ENCODE measurements at regions not wholly inside any gene's neighbourhood (a gene's known extent, or its start where the extent isn't known, plus 50 kb on each side); places are given as distances from the start of the nearest gene placed in this dataset.

GRCh38 chr6:147061252-147061651, 143.0 kb upstream of the STXBP5 start:
- FAIRE-seq = no peak
- DNase-seq (ENCODE audit: insufficient read length, low spot score) = no peak

GRCh38 chr6:147063469-147064031, 140.7 kb upstream of the STXBP5 start:
- FAIRE-seq = no peak
- peak; percentile 38 for DNase-seq (ENCODE audit: insufficient read length, low spot score)

DNA sequence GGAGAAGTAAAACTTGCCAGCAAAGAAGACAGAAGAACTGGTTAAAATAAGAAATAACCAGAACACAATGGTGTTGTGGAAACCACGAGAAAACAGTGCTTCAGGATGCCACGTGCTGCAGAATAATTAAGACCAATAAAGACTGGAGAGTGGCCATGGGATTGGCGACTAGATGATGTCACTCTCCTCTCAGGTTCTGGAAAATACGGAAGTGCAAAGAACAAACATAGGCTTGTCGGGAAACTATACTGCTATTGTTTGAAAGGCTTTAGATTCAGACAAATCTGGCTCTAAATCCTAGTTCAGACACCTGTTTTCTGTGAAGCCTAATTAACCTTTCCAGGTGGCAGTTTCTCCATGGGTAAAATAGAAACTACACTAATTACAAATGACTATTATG, 138.4 kb upstream of the STXBP5 start:
- DNase-seq (ENCODE audit: insufficient read length, low spot score) = no peak

DNA sequence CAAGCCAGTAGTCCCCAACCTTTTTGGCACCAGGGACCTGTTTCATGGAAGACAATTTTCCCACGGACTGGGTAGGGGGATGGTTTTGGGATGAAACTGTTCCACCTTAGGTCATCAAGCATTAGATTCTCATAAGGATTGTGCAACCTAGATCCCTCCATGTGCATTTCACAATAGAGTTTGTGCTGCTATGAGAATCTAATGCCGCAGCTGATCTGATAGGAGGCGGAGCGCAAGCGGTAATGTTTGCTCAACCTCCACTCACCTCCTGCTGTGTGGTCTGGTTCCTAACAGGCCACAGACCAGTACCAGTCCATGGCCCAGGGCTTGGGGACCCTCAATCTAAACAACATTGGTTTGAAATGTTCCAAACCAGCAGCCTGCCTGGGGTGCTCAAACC, 137.0 kb upstream of the STXBP5 start:
- FAIRE-seq (peak; percentile 26), DNase-seq (ENCODE audit: insufficient read length, low spot score) (no peak)

More for the DNA sequence above, 138.4 kb upstream of the STXBP5 start:
- no peak for FAIRE-seq

GRCh38 chr6:147071776-147072175, 132.4 kb upstream of the STXBP5 start:
- FAIRE-seq (no peak), DNase-seq (ENCODE audit: insufficient read length, low spot score) (no peak)

- DNase-seq (ENCODE audit: insufficient read length, low spot score) (no peak), FAIRE-seq (no peak)
Observed at GRCh38 chr6:147075381-147075780, 128.8 kb upstream of the STXBP5 start.

GRCh38 chr6:147077251-147077650, 127.0 kb upstream of the STXBP5 start:
- DNase-seq (ENCODE audit: insufficient read length, low spot score) = no peak

DNA sequence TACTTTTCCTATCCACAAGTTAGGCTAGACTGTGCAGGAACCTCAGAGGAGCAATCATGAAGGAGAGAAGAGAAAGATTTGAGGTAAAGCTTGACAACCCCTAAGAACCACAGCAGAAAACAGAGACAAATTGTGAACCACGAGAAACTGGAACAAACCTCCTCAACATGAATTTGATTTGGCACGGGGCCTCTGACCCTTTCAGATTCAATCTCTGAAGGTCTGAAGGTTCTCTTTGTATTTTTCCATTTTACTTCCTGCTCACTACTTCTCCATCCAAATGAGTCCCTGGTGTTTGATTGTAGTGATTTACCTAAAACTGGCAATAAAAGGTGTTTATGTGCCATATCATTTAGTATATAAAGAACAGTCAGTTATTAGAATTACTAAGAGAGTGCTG, 126.1 kb upstream of the STXBP5 start:
- no peak for DNase-seq (ENCODE audit: insufficient read length, low spot score)
- FAIRE-seq = no peak

More at GRCh38 chr6:147077251-147077650, 127.0 kb upstream of the STXBP5 start:
- FAIRE-seq = no peak

DNA sequence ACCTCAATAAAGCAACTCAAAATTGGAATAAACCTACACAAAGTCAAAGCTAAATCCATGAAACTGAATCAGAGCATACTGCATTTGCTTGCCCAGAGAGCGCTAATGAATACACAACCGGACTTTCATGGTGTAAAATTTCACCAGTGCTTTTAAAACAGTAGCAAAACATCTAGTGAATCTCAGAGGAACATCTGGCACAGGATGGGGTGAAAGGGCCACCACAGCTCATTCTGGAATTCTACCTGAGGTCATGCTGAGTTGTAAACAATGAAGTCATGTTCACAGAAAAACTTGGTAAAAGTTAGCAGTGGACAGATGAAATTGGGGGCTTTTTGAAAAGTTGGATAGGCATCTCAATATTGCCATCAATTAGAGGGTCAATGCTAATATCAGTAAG, 125.6 kb upstream of the STXBP5 start:
- FAIRE-seq = no peak
- DNase-seq (ENCODE audit: insufficient read length, low spot score) = no peak

DNA sequence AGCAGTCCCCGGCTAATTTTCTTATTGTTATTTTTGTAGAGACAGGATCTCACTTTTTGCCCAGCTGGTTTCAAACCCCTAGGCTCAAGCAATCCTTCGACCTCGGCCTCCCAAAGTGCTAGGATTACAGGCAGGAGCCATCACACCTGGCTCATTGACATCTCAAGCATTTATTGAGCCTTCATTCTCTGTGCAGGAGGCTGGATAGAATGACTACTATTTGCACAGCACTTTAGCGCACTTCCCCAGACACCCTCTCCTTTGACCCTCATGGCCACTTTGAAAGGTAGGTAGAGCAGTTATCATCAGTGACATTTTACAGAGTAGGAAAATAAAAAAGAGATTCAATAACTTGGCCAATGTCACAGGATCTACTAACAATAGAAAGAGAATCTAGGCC, 124.0 kb upstream of the STXBP5 start:
- DNase-seq (ENCODE audit: insufficient read length, low spot score) = no peak
- no peak for FAIRE-seq

DNA sequence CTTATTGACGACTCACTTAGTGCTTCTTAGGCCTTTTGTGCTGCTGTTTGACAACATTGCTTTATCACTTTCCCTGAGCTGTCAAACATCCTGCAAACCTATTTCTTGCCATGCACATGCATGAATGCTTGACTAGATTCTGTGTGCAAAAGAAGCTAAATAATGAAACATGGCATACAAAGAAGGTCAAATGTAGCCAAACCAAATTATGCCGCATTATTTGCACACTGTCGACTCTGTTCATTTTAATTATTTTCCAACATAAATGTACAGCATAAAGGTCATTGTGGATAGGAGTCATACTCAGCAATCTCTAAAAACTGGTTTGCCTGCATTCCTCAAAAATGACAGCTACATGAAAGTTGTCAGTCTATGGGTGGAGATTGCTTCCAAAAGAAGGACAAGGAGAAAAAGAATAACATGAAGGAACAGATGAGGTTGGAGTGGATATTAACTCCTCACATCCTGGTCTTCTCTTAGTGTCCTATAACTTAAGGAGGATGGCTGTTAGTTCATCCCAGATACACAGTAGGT, 123.1 kb upstream of the STXBP5 start:
- DNase-seq (ENCODE audit: insufficient read length, low spot score) (no peak), FAIRE-seq (no peak)

GRCh38 chr6:147087641-147088040, 116.6 kb upstream of the STXBP5 start:
- DNase-seq (ENCODE audit: insufficient read length, low spot score) = no peak
- no peak for FAIRE-seq

DNA sequence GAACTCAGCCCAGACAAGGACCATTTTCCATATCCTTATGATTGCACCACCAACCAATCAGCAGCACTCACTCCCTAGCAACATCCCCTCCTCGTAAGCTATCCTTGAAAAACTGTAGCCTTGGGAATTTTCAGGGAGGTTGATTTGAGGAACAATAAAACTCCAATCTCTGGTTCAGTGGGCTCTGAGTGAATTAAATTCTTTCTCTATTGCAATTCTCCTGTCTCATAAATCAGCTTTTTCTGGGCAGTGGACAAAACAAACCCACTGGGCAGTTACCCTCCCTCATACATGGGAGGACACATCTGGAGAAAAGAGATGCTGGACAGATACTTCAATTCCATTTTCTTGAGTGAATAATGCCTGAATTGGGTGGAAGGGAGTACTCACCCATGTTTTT, 115.4 kb upstream of the STXBP5 start:
- no peak for FAIRE-seq
- DNase-seq (ENCODE audit: insufficient read length, low spot score) = no peak

GRCh38 chr6:147095316-147095715, 108.9 kb upstream of the STXBP5 start:
- no peak for DNase-seq (ENCODE audit: insufficient read length, low spot score)
- no peak for FAIRE-seq

GRCh38 chr6:147099974-147100373, 104.2 kb upstream of the STXBP5 start:
- peak; percentile 32 for DNase-seq (ENCODE audit: insufficient read length, low spot score)
- FAIRE-seq = no peak

- no peak for FAIRE-seq
Observed at GRCh38 chr6:147103007-147103406, 101.2 kb upstream of the STXBP5 start.

GRCh38 chr6:147103694-147104093, 100.5 kb upstream of the STXBP5 start:
- DNase-seq (ENCODE audit: insufficient read length, low spot score) (no peak), FAIRE-seq (no peak)

More at GRCh38 chr6:147103007-147103406, 101.2 kb upstream of the STXBP5 start:
- no peak for DNase-seq (ENCODE audit: insufficient read length, low spot score)

DNA sequence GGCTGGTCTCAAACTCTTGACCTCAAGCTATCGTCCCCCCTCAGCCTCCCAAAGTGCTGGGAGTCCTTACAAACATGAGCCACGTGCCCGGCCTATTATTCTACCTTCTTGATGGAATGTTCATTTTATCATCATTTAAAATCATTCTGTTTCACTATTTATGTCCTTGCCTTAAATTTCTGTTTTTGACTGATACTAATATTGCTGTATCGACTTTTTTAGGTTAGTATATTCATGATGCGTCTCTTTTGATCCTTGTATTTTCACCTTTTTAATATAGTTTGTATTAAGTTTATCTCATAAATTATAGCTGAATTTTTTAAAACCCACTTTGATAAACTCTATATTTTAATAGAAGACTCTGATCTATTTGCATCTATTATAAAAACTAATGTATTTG, 98.4 kb upstream of the STXBP5 start:
- DNase-seq (ENCODE audit: insufficient read length, low spot score) (no peak), FAIRE-seq (no peak)

- no peak for FAIRE-seq
- DNase-seq (ENCODE audit: insufficient read length, low spot score) = no peak
Observed at GRCh38 chr6:147106759-147107401, 97.3 kb upstream of the STXBP5 start.

DNA sequence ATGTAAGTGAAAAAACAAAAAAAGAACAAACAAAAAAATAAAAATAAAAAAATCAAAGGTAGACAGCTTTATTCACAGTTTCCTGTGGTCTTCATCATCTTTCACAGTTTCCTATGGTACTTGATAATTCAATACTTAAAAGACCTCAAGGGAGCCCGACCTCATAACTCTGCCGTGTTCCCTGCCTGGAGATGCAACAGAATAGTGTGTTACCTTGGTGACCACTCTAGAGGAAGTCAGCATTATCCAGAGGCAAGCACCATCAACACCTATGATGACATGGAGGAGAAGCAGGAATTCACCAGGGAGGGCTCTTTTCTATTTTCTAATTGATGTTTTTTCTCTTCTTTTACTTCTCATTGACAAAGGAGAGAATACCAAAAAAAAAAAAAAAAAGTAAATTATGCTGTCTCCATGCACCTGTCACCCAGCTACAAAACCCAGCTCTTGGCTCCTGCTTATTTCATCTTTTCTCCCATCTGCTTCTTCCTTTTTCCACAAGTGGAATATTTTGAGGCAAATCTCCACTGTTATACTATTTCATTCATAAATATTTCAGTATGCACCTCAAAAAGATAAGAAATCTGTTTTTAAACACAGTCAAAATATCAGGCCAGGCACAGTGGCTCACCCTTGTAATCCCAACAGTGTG, 95.8 kb upstream of the STXBP5 start:
- no peak for FAIRE-seq
- no peak for DNase-seq (ENCODE audit: insufficient read length, low spot score)

GRCh38 chr6:147109707-147110106, 94.5 kb upstream of the STXBP5 start:
- no peak for FAIRE-seq

DNA sequence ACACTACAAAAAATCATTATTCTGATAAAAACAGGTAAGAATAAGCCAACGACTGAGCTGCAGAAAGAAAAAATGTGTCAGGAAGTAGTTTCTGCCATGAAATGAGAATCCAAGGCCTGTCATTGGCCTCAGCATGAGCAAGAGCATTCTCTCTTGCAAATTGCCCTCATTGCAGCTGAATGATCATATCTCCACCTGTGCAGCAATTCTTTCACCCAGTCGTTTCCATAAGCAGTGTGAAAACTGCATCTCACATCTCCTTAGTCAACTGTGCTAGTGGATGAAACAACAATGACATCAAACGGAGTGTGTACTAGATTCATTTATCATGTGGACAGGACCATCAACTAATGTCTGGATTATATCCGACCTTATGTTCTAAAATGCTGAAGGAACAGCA, 88.2 kb upstream of the STXBP5 start:
- FAIRE-seq (no peak), DNase-seq (ENCODE audit: insufficient read length, low spot score) (no peak)

More at GRCh38 chr6:147109707-147110106, 94.5 kb upstream of the STXBP5 start:
- no peak for DNase-seq (ENCODE audit: insufficient read length, low spot score)

All from HTR-8/SVneo (cell line).